HCT116 (cell line): ENCODE measurements at regions not wholly inside any gene's neighbourhood (a gene's known extent, or its start where the extent isn't known, plus 50 kb on each side); places are given as distances from the start of the nearest gene placed in this dataset.

ENCODE experiments used
- ATAC-seq: fragments of 200-7000 bp; cut with Tn5 transposase; 2 replicates; pipeline ENCODE4 v1.9.1; 2020; ENCODE audit warnings: mild to moderate bottlenecking, moderate library complexity
- BruUV-seq: library from RNA; stranded (reverse); fragments of 400-500 nt; replicated peaks from 2 replicates; lab custom pipeline; 2021; lab: Mats Ljungman, UMichigan
- CTCF ChIA-PET: fragments of 300-600 bp; sonication (Branson Sonifier 250); formaldehyde crosslinking; loops from one replicate; lab custom pipeline; 2021; ENCODE audit warnings: antibody characterized with exemption; lab: Charles Lee
- POLR2A ChIA-PET: fragments of 300-600, 350-600 bp; sonication (Branson Sonifier 250); formaldehyde crosslinking; loops from one replicate; lab custom pipeline; 2021; ENCODE audit warnings: antibody characterized with exemption; lab: Charles Lee
- RAD21 ChIA-PET, 2 experiments: fragments of 300-600 bp; sonication (Branson Sonifier 250); formaldehyde crosslinking; loops; one replicate each; lab custom pipeline; 2023; ENCODE audit warnings: low total read pairs in 2 of 2; ENCODE audit not compliant: uncharacterized antibody in 2 of 2, unreplicated experiment in 2 of 2, low non-redundant PET in 1 of 2; lab: Charles Lee
- DNase-seq: peaks from one replicate; pipeline ENCODE4 v3.0.0-alpha.2; 2010; ENCODE audit warnings: low read depth, low spot score
- H2AFZ ChIP-seq: fragments of 200-600 bp; shearing (Covaris generic), sonication (generic); 2 replicates; pipeline ENCODE4 v1.6.1; 2017; ENCODE audit warnings: low read depth, mixed run types, mixed read lengths, antibody characterized with exemption, low read length; ENCODE audit not compliant: poor library complexity, severe bottlenecking
- H3K27ac ChIP-seq: 2 replicates; pipeline ENCODE4 v1.5.1; 2012; ENCODE audit warnings: low read depth, low read length
- H3K27me3 ChIP-seq: fragments of 200-600 bp; sonication (generic); 2 replicates; pipeline ENCODE4 v1.6.1; 2016; ENCODE audit warnings: mixed run types, low read length, mixed read lengths; ENCODE audit not compliant: insufficient read depth
- H3K36me3 ChIP-seq, 2 experiments: fragments of 200-500 bp in 1 of 2; fragments of 200-600 bp in 1 of 2; sonication (Bioruptor generic) in 1 of 2; sonication (generic) in 1 of 2; 2 replicates each; pipeline versions ENCODE4 v1.5.1 to v1.6.1; 2014 to 2016; ENCODE audit warnings: low read length in 2 of 2, inconsistent platforms in 1 of 2, mixed read lengths in 1 of 2, mixed run types in 1 of 2; ENCODE audit not compliant: insufficient read depth in 2 of 2, control insufficient read depth in 1 of 2
- H3K4me1 ChIP-seq, 2 experiments: fragments of 200-600 bp in 1 of 2; sonication (generic) in 1 of 2; 2 replicates each; pipeline versions ENCODE4 v1.5.1 to v1.6.1; 2012 to 2017; ENCODE audit warnings: low read length in 2 of 2, inconsistent platforms in 1 of 2, mild to moderate bottlenecking in 1 of 2, mixed read lengths in 1 of 2, mixed run types in 1 of 2, moderate library complexity in 1 of 2; ENCODE audit not compliant: insufficient read depth in 2 of 2, control insufficient read depth in 1 of 2
- H3K4me2 ChIP-seq: fragments of 200-600 bp; sonication (generic); 2 replicates; pipeline ENCODE4 v1.6.1; 2017; ENCODE audit warnings: mixed run types, low read length, mixed read lengths
- H3K4me3 ChIP-seq, 2 experiments: fragments of 200-600 bp in 1 of 2; sonication (generic) in 1 of 2; replicated peaks in 1 of 2; 2 replicates each; pipeline ENCODE4 v1.5.1; 2011 to 2016; ENCODE audit warnings: low read length in 2 of 2, control low read depth in 1 of 2, low read depth in 1 of 2, mild to moderate bottlenecking in 1 of 2, mixed read lengths in 1 of 2, mixed run types in 1 of 2
- H3K79me2 ChIP-seq: fragments of 200-600 bp; sonication (generic); 2 replicates; pipeline ENCODE4 v1.6.1; 2017; ENCODE audit warnings: mild to moderate bottlenecking, mixed run types, low read length, moderate library complexity, mixed read lengths; ENCODE audit not compliant: insufficient read depth
- H3K9ac ChIP-seq: fragments of 200-600 bp; sonication (generic); 2 replicates; pipeline ENCODE4 v1.6.1; 2016; ENCODE audit warnings: low read length, mixed read lengths
- H3K9me2 ChIP-seq: fragments of 200-600 bp; sonication (generic), shearing (Covaris generic); 2 replicates; pipeline ENCODE4 v1.6.1; 2017; ENCODE audit warnings: mixed run types, mild to moderate bottlenecking, moderate library complexity; ENCODE audit not compliant: insufficient read depth
- H3K9me3 ChIP-seq, 2 experiments: fragments of 200-500 bp in 1 of 2; fragments of 200-600 bp in 1 of 2; sonication (Bioruptor generic) in 1 of 2; sonication (generic) in 1 of 2; 2 replicates each; pipeline ENCODE4 v1.6.1; 2014 to 2017; ENCODE audit warnings: low read length in 2 of 2, mixed read lengths in 2 of 2, inconsistent platforms in 1 of 2, low read depth in 1 of 2, mild to moderate bottlenecking in 1 of 2, mixed run types in 1 of 2, moderate library complexity in 1 of 2; ENCODE audit not compliant: control insufficient read depth in 1 of 2, insufficient read depth in 1 of 2
- H4K20me1 ChIP-seq: fragments of 200-600 bp; sonication (generic), shearing (Covaris generic); 2 replicates; pipeline ENCODE4 v1.6.1; 2017; ENCODE audit warnings: mixed run types, mild to moderate bottlenecking, moderate library complexity; ENCODE audit not compliant: insufficient read depth
- CBX3 ChIP-seq: IDR thresholded peaks from 2 replicates; pipeline ENCODE4 v1.6.1; 2012; ENCODE audit warnings: low read depth
- EGR1 ChIP-seq: IDR thresholded peaks from 2 replicates; pipeline ENCODE4 v1.6.1; 2012; ENCODE audit warnings: low read depth
- ELF1 ChIP-seq: IDR thresholded peaks from 2 replicates; pipeline ENCODE4 v1.6.1; 2012; ENCODE audit warnings: low read depth, borderline replicate concordance
- EZH2 ChIP-seq: fragments of 200-600 bp; sonication (generic); IDR thresholded peaks from 2 replicates; pipeline ENCODE4 v1.6.1; 2017; ENCODE audit warnings: antibody characterized with exemption, mixed run types
- EZH2phosphoT487 ChIP-seq: fragments of 200-600 bp; IDR thresholded peaks from 2 replicates; pipeline ENCODE4 v1.6.1; 2018; ENCODE audit warnings: antibody characterized with exemption, borderline replicate concordance
- FOSL1 ChIP-seq: IDR thresholded peaks from 2 replicates; pipeline ENCODE4 v1.6.1; 2012; ENCODE audit warnings: low read depth
- JUND ChIP-seq: IDR thresholded peaks from 2 replicates; pipeline ENCODE4 v1.6.1; 2012
- POLR2A ChIP-seq: IDR thresholded peaks from 2 replicates; pipeline ENCODE4 v1.7.0; 2011; ENCODE audit warnings: borderline replicate concordance; ENCODE audit not compliant: insufficient read depth, insufficient read length; ENCODE audit errors: extremely low read depth
- POLR2AphosphoS5 ChIP-seq: IDR thresholded peaks from 2 replicates; pipeline ENCODE4 v1.6.1; 2011; ENCODE audit warnings: mild to moderate bottlenecking, low read depth, low read length, moderate library complexity
- RAD21 ChIP-seq: IDR thresholded peaks from 2 replicates; pipeline ENCODE4 v1.6.1; 2012; ENCODE audit warnings: low read depth, mild to moderate bottlenecking
- SIN3A ChIP-seq: IDR thresholded peaks from 2 replicates; pipeline ENCODE4 v1.6.1; 2012; ENCODE audit warnings: low read depth
- SP1 ChIP-seq: IDR thresholded peaks from 2 replicates; pipeline ENCODE4 v1.6.1; 2012; ENCODE audit warnings: low read depth
- SRF ChIP-seq: IDR thresholded peaks from 2 replicates; pipeline ENCODE4 v1.6.1; 2012; ENCODE audit warnings: low read depth
- TCF7L2 ChIP-seq: IDR thresholded peaks from 2 replicates; pipeline ENCODE4 v1.7.0; 2011; ENCODE audit warnings: borderline replicate concordance, inconsistent platforms; ENCODE audit not compliant: insufficient read depth, insufficient read length; ENCODE audit errors: extremely low read depth
- YY1 ChIP-seq: IDR thresholded peaks from 2 replicates; pipeline ENCODE4 v1.6.1; 2011; ENCODE audit warnings: low read length, low read depth, moderate library complexity, mild to moderate bottlenecking; ENCODE audit not compliant: insufficient replicate concordance; ENCODE audit errors: extremely low read depth
- ZFX ChIP-seq: fragments of 450-650 bp; IDR thresholded peaks from 2 replicates; pipeline ENCODE4 v1.6.1; 2017
- ZNF274 ChIP-seq: fragments of 200-500 bp; sonication (Bioruptor generic); IDR thresholded peaks from 2 replicates; pipeline ENCODE4 v1.6.1; 2014; ENCODE audit warnings: mild to moderate bottlenecking, low read depth, low read length, inconsistent platforms
- intact Hi-C: fragments of 100-400 bp; cut with micrococcal nuclease; formaldehyde crosslinking; loops from 2 replicates; pipeline ENCODE4 v1.10.0; 2022
- TF ChIP-seq, protein P1 (sequence below), 3 experiments: fragments of 200-600 bp in 1 of 3; sonication (generic) in 1 of 3; IDR thresholded peaks in 2 of 3; conservative IDR thresholded peaks in 1 of 3; 2 replicates each; pipeline ENCODE4 v1.5.1; 2012 to 2017; ENCODE audit warnings: low read depth in 2 of 3, low read length in 2 of 3, antibody characterized with exemption in 1 of 3, borderline replicate concordance in 1 of 3, control low read depth in 1 of 3, mild to moderate bottlenecking in 1 of 3, mixed read lengths in 1 of 3, mixed run types in 1 of 3, moderate library complexity in 1 of 3; ENCODE audit not compliant: insufficient read depth in 1 of 3
- TF ChIP-seq, protein P2 (sequence below): IDR thresholded peaks from 2 replicates; pipeline ENCODE4 v1.6.1; 2012

DNA sequence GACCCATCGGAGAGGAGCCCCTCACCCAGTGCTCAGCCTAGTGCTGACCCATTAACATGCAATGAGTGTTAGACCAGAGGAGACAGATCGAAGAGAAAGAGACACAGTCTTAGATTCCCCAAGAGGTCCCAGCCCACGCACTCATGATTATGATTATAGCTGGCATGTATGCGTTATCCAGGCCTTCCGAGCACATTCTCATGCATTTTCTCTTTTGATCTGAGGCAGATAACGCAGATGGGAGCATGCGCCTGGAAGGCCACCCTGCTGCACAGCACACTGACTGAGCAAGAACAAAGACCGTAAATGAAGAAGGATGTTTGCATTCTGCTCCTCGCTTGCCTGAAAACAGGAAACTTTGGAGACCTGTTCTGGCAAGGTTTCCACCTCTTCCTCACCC lies 232.7 kb downstream of the SOX9 start (continued):
- TF ChIP-seq TCF7L2, result no peak
- no peak for TF ChIP-seq SIN3A
- TF ChIP-seq JUND, result no peak
- TF ChIP-seq FOSL1, result no peak
- TF ChIP-seq ZNF274, result no peak
- no peak for TF ChIP-seq SRF
- no peak for TF ChIP-seq YY1
- TF ChIP-seq, protein P1, sequence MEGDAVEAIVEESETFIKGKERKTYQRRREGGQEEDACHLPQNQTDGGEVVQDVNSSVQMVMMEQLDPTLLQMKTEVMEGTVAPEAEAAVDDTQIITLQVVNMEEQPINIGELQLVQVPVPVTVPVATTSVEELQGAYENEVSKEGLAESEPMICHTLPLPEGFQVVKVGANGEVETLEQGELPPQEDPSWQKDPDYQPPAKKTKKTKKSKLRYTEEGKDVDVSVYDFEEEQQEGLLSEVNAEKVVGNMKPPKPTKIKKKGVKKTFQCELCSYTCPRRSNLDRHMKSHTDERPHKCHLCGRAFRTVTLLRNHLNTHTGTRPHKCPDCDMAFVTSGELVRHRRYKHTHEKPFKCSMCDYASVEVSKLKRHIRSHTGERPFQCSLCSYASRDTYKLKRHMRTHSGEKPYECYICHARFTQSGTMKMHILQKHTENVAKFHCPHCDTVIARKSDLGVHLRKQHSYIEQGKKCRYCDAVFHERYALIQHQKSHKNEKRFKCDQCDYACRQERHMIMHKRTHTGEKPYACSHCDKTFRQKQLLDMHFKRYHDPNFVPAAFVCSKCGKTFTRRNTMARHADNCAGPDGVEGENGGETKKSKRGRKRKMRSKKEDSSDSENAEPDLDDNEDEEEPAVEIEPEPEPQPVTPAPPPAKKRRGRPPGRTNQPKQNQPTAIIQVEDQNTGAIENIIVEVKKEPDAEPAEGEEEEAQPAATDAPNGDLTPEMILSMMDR (IDR thresholded peaks at IDR 0.05 in 2 of 3, conservative IDR thresholded peaks at IDR 0.05 in 1 of 3; ENCODE audit: borderline replicate concordance in 1 of 3, insufficient read depth in 1 of 3, low read depth in 2 of 3, low read length in 2 of 3), result no peak
- TF ChIP-seq POLR2AphosphoS5, result no peak

DNA sequence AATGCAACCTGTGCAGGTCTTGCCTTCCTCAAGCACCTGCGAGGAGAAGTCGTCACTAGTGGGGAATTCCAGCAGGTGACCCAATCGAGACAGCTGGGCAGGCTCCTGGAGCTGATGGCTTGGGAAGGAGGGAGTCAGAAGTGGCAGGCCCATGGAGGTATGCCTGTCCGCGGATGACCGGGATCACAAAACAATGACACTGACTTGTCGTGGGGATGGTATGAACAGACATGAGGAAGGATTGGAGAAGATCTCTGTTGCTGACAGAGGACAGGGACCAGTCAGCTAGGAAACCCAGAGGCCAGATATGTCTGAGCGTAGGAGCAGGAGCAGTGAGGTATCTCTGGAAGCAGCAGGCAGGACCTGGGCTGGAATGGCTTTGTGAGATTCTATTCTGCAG lies 233.3 kb downstream of the SOX9 start:
- ChIA-PET RAD21 (no interaction called here), POLR2A (no interaction called here), CTCF (no interaction called here)
- no peaks in the 10 kb centered on the region for H3K27me3 ChIP-seq
- H3K27ac ChIP-seq, result no peak overlapping the region
- H3K9me3 ChIP-seq, result peaks cover 0 to 12% of the 10 kb centered on the region in 2 experiments; a peak in 1 of 4 replicates
- no peaks in the 10 kb centered on the region for H3K9me2 ChIP-seq
- intact Hi-C loops, result no loop called here
- ATAC-seq (no peak), DNase-seq (no peak)
- H2AFZ ChIP-seq, result no peak overlapping the region
- no peaks in the 10 kb centered on the region for H3K36me3 ChIP-seq
- no peaks in the 10 kb centered on the region for H3K79me2 ChIP-seq
- H4K20me1 ChIP-seq, result no peaks in the 10 kb centered on the region
- TF ChIP-seq SIN3A, result no peak
- no peak for TF ChIP-seq EZH2
- no peak for TF ChIP-seq ZFX
- TF ChIP-seq EGR1, result no peak
- no peak for TF ChIP-seq POLR2A
- TF ChIP-seq CBX3, result no peak
- TF ChIP-seq POLR2AphosphoS5, result no peak
- TF ChIP-seq ELF1, result no peak
- TF ChIP-seq ZNF274, result no peak
- TF ChIP-seq YY1, result no peak
- TF ChIP-seq EZH2phosphoT487, result no peak
- TF ChIP-seq, protein P2, sequence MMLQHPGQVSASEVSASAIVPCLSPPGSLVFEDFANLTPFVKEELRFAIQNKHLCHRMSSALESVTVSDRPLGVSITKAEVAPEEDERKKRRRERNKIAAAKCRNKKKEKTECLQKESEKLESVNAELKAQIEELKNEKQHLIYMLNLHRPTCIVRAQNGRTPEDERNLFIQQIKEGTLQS, result no peak
- no peak for TF ChIP-seq RAD21
- no peak for TF ChIP-seq SP1
- no TSS peak for BruUV-seq
- H3K4me3 ChIP-seq, result no peak overlapping the region
- H3K4me2 ChIP-seq, result no peak overlapping the region
- H3K9ac ChIP-seq, result no peak overlapping the region
- H3K4me1 ChIP-seq, result peaks cover 0 to 19% of the 10 kb centered on the region in 2 experiments
